ENCODE measurements at regions not wholly inside any gene's neighbourhood (a gene's known extent, or its start where the extent isn't known, plus 50 kb on each side); places are given as distances from the start of the nearest gene placed in this dataset.

GRCh38 chr20:59404749-59405148 lies 104.3 kb downstream of the EDN3 start:
- Histone ChIP-seq H3K9ac (ENCODE audit: low read length) (no peak overlapping the region), H3K27me3 (ENCODE audit: control insufficient read depth, insufficient read depth, low read length) (peaks cover 32% of the 10 kb centered on the region), H3K4me1 (ENCODE audit: control insufficient read depth, insufficient read depth, low read length) (peaks cover 18% of the 10 kb centered on the region), H3K4me3 (ENCODE audit: low read length) (no peak overlapping the region), H3K36me3 (ENCODE audit: control insufficient read depth, insufficient read depth, low read length) (no peaks in the 10 kb centered on the region), H3K9me3 (ENCODE audit: control insufficient read depth, low read length) (no peaks in the 10 kb centered on the region)

GRCh38 chr20:59405226-59406200 lies 105.1 kb downstream of the EDN3 start:
- Histone ChIP-seq H3K4me3 (ENCODE audit: low read length) (no peak overlapping the region), H3K9ac (ENCODE audit: low read length) (no peak overlapping the region), H3K36me3 (ENCODE audit: control insufficient read depth, insufficient read depth, low read length) (no peaks in the 10 kb centered on the region), H3K9me3 (ENCODE audit: control insufficient read depth, low read length) (no peaks in the 10 kb centered on the region), H3K27me3 (ENCODE audit: control insufficient read depth, insufficient read depth, low read length) (peaks cover 32% of the 10 kb centered on the region), H3K4me1 (ENCODE audit: control insufficient read depth, insufficient read depth, low read length) (peaks cover 18% of the 10 kb centered on the region)

DNA sequence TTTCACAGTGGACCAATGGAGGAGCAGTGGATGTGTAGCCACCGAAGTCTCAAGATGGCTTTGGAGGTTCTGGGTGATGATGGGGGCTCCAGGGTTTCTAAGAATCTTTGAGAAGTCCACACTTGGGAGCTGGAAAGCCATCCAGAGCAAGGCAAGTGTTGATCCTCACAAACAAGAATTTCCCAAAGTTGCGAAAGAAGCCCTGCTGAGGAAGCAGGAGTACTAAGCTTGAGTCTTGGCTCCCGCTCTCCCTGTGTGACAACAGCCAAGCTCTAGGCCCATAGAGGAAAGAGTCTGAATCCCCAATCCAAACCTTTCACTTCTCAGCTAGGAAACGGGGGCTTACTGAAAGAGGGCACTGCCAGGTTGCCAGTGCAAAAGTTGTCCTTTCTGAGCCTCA lies 106.0 kb downstream of the EDN3 start:
- Histone ChIP-seq H3K9ac (ENCODE audit: low read length) (no peak overlapping the region), H3K27me3 (ENCODE audit: control insufficient read depth, insufficient read depth, low read length) (peaks cover 32% of the 10 kb centered on the region), H3K4me3 (ENCODE audit: low read length) (no peak overlapping the region), H3K9me3 (ENCODE audit: control insufficient read depth, low read length) (no peaks in the 10 kb centered on the region), H3K4me1 (ENCODE audit: control insufficient read depth, insufficient read depth, low read length) (peaks cover 18% of the 10 kb centered on the region), H3K36me3 (ENCODE audit: control insufficient read depth, insufficient read depth, low read length) (no peaks in the 10 kb centered on the region)

- peaks cover 3% of the 10 kb centered on the region for H3K27me3 ChIP-seq (ENCODE audit: control insufficient read depth, insufficient read depth, low read length)
- H3K4me1 ChIP-seq (ENCODE audit: control insufficient read depth, insufficient read depth, low read length), result no peaks in the 10 kb centered on the region
- H3K9ac ChIP-seq (ENCODE audit: low read length), result no peak overlapping the region
- no peaks in the 10 kb centered on the region for H3K36me3 ChIP-seq (ENCODE audit: control insufficient read depth, insufficient read depth, low read length)
- H3K9me3 ChIP-seq (ENCODE audit: control insufficient read depth, low read length), result no peaks in the 10 kb centered on the region
- no peak overlapping the region for H3K4me3 ChIP-seq (ENCODE audit: low read length)
These were observed 110.8 kb downstream of the EDN3 start for GRCh38 chr20:59411170-59411569.

DNA sequence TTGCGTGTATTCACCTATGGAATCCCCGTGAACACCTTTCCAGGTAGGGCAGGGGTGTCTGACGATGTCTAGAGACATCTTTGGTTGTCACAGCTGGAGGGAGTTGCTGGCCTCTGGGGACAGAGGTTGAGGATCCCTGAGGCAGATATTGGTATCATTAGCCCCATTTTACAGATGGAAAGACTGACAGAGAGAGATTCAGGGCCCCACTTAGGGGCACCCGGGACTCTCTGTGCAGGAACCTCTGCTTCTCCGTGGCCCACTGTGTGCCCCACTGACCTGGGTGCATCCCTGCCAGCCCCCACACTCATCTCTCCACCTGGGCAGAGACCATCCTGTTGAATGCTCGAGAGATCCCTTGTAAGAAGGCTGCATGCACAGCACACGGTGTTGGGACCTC lies 111.2 kb downstream of the EDN3 start:
- no peaks in the 10 kb centered on the region for H3K9me3 ChIP-seq (ENCODE audit: control insufficient read depth, low read length)
- no peak overlapping the region for H3K9ac ChIP-seq (ENCODE audit: low read length)
- H3K36me3 ChIP-seq (ENCODE audit: control insufficient read depth, insufficient read depth, low read length), result no peaks in the 10 kb centered on the region
- no peak overlapping the region for H3K4me3 ChIP-seq (ENCODE audit: low read length)
- peaks cover 3% of the 10 kb centered on the region for H3K27me3 ChIP-seq (ENCODE audit: control insufficient read depth, insufficient read depth, low read length)
- no peaks in the 10 kb centered on the region for H3K4me1 ChIP-seq (ENCODE audit: control insufficient read depth, insufficient read depth, low read length)

DNA sequence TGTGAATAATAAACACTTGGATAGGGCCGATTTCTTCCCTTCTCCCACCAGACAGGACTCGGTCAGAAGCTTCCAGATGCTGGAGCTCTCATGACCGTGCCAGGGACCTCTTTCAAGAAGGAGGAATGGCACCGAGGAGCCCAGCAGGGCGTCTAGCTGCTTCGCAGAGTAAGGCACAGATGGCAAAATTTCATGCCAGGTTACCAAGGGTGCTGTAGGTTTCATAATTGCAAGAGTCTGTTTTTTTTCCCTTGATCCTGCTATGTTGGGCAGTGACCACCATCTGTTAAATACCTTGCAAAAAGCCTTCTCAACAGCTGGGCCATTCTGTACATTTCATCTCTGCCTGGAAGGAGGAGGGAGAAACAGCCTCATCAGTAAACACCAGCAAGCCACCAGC lies 111.8 kb downstream of the EDN3 start:
- no peaks in the 10 kb centered on the region for H3K4me1 ChIP-seq (ENCODE audit: control insufficient read depth, insufficient read depth, low read length)
- peaks cover 3% of the 10 kb centered on the region for H3K27me3 ChIP-seq (ENCODE audit: control insufficient read depth, insufficient read depth, low read length)
- no peak overlapping the region for H3K9ac ChIP-seq (ENCODE audit: low read length)
- no peaks in the 10 kb centered on the region for H3K36me3 ChIP-seq (ENCODE audit: control insufficient read depth, insufficient read depth, low read length)
- H3K9me3 ChIP-seq (ENCODE audit: control insufficient read depth, low read length), result no peaks in the 10 kb centered on the region
- no peak overlapping the region for H3K4me3 ChIP-seq (ENCODE audit: low read length)

GRCh38 chr20:59412875-59413284 lies 112.5 kb downstream of the EDN3 start:
- H3K9me3 ChIP-seq (ENCODE audit: control insufficient read depth, low read length), result no peaks in the 10 kb centered on the region
- H3K4me3 ChIP-seq (ENCODE audit: low read length), result no peak overlapping the region
- no peak overlapping the region for H3K9ac ChIP-seq (ENCODE audit: low read length)
- peaks cover 3% of the 10 kb centered on the region for H3K27me3 ChIP-seq (ENCODE audit: control insufficient read depth, insufficient read depth, low read length)
- H3K36me3 ChIP-seq (ENCODE audit: control insufficient read depth, insufficient read depth, low read length), result no peaks in the 10 kb centered on the region
- no peaks in the 10 kb centered on the region for H3K4me1 ChIP-seq (ENCODE audit: control insufficient read depth, insufficient read depth, low read length)

- H3K4me3 ChIP-seq (ENCODE audit: low read length), result no peak overlapping the region
- H3K9me3 ChIP-seq (ENCODE audit: control insufficient read depth, low read length), result no peaks in the 10 kb centered on the region
- H3K4me1 ChIP-seq (ENCODE audit: control insufficient read depth, insufficient read depth, low read length), result no peaks in the 10 kb centered on the region
- peaks cover 3% of the 10 kb centered on the region for H3K27me3 ChIP-seq (ENCODE audit: control insufficient read depth, insufficient read depth, low read length)
- H3K9ac ChIP-seq (ENCODE audit: low read length), result no peak overlapping the region
- H3K36me3 ChIP-seq (ENCODE audit: control insufficient read depth, insufficient read depth, low read length), result no peaks in the 10 kb centered on the region
These were observed 113.0 kb downstream of the EDN3 start for GRCh38 chr20:59413326-59413865.

- Histone ChIP-seq H3K9ac (ENCODE audit: low read length) (no peak overlapping the region), H3K4me1 (ENCODE audit: control insufficient read depth, insufficient read depth, low read length) (no peaks in the 10 kb centered on the region), H3K27me3 (ENCODE audit: control insufficient read depth, insufficient read depth, low read length) (peaks cover 3% of the 10 kb centered on the region), H3K9me3 (ENCODE audit: control insufficient read depth, low read length) (no peaks in the 10 kb centered on the region), H3K4me3 (ENCODE audit: low read length) (no peak overlapping the region), H3K36me3 (ENCODE audit: control insufficient read depth, insufficient read depth, low read length) (no peaks in the 10 kb centered on the region)
These were observed 114.7 kb downstream of the EDN3 start for GRCh38 chr20:59414936-59415623.

DNA sequence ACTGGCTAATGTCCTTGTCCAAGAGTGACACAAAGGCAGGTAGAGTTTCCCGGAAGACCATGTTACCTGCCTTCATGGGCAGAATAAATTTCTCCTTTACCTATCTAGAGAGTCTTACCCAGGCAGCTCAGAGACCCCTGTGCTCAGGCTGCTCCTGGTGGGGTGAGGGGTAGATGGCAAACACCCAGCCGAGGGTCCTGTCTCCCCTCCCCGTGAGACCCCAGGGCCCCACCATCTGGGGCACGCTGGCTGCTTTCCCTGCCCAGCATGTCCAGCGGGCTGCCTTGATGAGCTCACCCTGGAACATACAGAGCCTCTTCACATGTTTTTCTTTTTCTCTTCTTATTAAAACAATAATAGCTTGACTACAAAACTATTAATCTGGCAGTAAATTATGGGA lies 116.5 kb downstream of the EDN3 start:
- Histone ChIP-seq H3K27me3 (ENCODE audit: control insufficient read depth, insufficient read depth, low read length) (peaks cover 3% of the 10 kb centered on the region), H3K4me3 (ENCODE audit: low read length) (no peak overlapping the region), H3K4me1 (ENCODE audit: control insufficient read depth, insufficient read depth, low read length) (no peaks in the 10 kb centered on the region), H3K9ac (ENCODE audit: low read length) (no peak overlapping the region), H3K9me3 (ENCODE audit: control insufficient read depth, low read length) (no peaks in the 10 kb centered on the region), H3K36me3 (ENCODE audit: control insufficient read depth, insufficient read depth, low read length) (no peaks in the 10 kb centered on the region)

DNA sequence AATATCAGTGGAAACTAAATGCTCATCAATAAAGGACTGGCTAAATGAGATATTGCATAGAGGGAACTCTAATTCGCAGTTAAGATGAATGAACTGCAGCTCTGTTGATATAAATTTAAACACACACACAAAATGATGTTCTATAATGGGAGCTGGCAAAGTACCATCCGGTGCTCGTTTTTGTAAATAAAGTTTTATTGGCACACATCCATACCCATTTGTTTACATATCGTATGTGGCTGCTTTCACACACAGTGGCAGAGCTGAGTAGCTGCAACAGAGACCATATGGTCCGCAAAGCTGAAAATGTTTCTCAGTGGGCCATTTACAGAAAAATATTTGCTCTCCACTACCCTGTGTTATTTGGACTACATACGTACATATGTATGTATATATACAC lies 120.7 kb downstream of the EDN3 start:
- Histone ChIP-seq H3K9me3 (ENCODE audit: control insufficient read depth, low read length) (no peaks in the 10 kb centered on the region), H3K36me3 (ENCODE audit: control insufficient read depth, insufficient read depth, low read length) (no peaks in the 10 kb centered on the region), H3K27me3 (ENCODE audit: control insufficient read depth, insufficient read depth, low read length) (no peaks in the 10 kb centered on the region), H3K9ac (ENCODE audit: low read length) (no peak overlapping the region), H3K4me3 (ENCODE audit: low read length) (no peak overlapping the region), H3K4me1 (ENCODE audit: control insufficient read depth, insufficient read depth, low read length) (no peaks in the 10 kb centered on the region)
